Adrenal gland (tissue), 9 donors: ENCODE measurements at regions not wholly inside any gene's neighbourhood (a gene's known extent, or its start where the extent isn't known, plus 50 kb on each side); places are given as distances from the start of the nearest gene placed in this dataset.

Experiments
- DNase-seq, 7 donors: peaks; one replicate each; pipeline ENCODE4 v3.0.0-alpha.2; 2019 to 2020
- H3K27ac ChIP-seq, 5 donors: fragments of 200-600 bp; sonication (generic) in 4 of 5; 1 replicate in 3 of 5; 2 replicates in 2 of 5; pipeline versions ENCODE4 v1.5.1 to v1.8.0; 2016 to 2020; ENCODE audit warnings: mild to moderate bottlenecking in 1 of 5
- H3K27me3 ChIP-seq: fragments of 200-600 bp; 2 replicates; pipeline ENCODE4 v1.8.0; 2021
- H3K36me3 ChIP-seq, 2 donors: fragments of 200-600 bp; replicated peaks in 1 of 2; 1 replicate in 1 of 2; 2 replicates in 1 of 2; pipeline versions ENCODE4 v1.5.1 to v1.8.0; 2018 to 2022
- H3K4me1 ChIP-seq, 2 donors: fragments of 200-600 bp; replicated peaks in 1 of 2; 1 replicate in 1 of 2; 2 replicates in 1 of 2; pipeline versions ENCODE4 v1.5.1 to v1.8.0; 2018 to 2021
- H3K4me3 ChIP-seq, 4 donors: fragments of 200-600 bp; sonication (generic) in 3 of 4; one replicate each; pipeline ENCODE4 v1.5.1; 2016 to 2018
- H3K9me3 ChIP-seq, 3 donors: fragments of 200-600 bp; sonication (generic) in 1 of 3; replicated peaks in 1 of 3; 1 replicate in 2 of 3; 2 replicates in 1 of 3; pipeline versions ENCODE4 v1.5.1 to v1.8.0; 2016 to 2021
- POLR2A ChIP-seq, 2 donors: fragments of 450-650 bp; IDR thresholded peaks; one replicate each; pipeline ENCODE4 v1.6.1; 2017; ENCODE audit warnings: antibody characterized with exemption in 2 of 2, mild to moderate bottlenecking in 2 of 2, moderate library complexity in 1 of 2
- WGBS, 4 donors: extraction: QIAGEN DNeasy Blood & Tissue Kit in 2 of 4; methylation state at CpG; one replicate each; pipeline versions ENCODE4 v1.1.5 to v1.1.7; 2013 to 2017; 5-methylcytosine and 5-hydroxymethylcytosine counted together
- intact Hi-C, 2 donors: fragments of 100-400 bp; cut with DNase I; formaldehyde crosslinking; loops; one replicate each; pipeline versions ENCODE4 v1.14.1 to v1.15.0; 2022 to 2023
- TF ChIP-seq, protein P1 (sequence below), 6 experiments: fragments of 450-650 bp in 4 of 6; fragments of 200-600 bp in 2 of 6; sonication (generic) in 1 of 6; IDR thresholded peaks; 1 replicate in 5 of 6; 2 replicates in 1 of 6; pipeline versions ENCODE4 v1.5.1 to v1.8.0; 2016 to 2021; ENCODE audit warnings: antibody characterized with exemption in 6 of 6, mild to moderate bottlenecking in 2 of 6, moderate library complexity in 1 of 6
- donor health status: healthy with polysubstance abuse.
- donor health status: Bipolar disorder and iron deficiency.
- donor health status: DM: yes; HTN: yes; CAD: no.
- donor health status: DM: no; HTN: no; CAD: no.
- donor health status: DM: no; HTN: no; CAD: no.

DNA sequence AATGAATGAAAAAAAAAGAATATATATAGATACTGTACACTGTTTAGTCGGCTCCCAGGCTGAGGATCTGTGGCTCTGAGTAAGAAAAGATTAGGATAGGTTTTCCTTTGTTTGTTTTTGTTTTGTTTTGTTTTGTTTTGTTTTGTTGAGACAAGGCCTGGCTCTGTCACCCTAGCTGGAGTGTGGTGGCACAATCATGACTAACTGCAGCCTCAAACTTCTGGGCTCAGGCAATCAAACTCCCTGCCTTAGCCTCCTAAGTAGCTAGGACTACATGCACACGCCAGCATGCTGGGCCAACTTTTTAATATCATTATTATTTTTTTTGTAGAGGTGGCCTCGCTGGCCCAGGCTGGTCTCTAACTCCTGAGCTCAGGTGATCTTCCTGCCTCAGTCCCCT, 87.9 kb upstream of the PTBP2 start:
- TF ChIP-seq, protein P1, sequence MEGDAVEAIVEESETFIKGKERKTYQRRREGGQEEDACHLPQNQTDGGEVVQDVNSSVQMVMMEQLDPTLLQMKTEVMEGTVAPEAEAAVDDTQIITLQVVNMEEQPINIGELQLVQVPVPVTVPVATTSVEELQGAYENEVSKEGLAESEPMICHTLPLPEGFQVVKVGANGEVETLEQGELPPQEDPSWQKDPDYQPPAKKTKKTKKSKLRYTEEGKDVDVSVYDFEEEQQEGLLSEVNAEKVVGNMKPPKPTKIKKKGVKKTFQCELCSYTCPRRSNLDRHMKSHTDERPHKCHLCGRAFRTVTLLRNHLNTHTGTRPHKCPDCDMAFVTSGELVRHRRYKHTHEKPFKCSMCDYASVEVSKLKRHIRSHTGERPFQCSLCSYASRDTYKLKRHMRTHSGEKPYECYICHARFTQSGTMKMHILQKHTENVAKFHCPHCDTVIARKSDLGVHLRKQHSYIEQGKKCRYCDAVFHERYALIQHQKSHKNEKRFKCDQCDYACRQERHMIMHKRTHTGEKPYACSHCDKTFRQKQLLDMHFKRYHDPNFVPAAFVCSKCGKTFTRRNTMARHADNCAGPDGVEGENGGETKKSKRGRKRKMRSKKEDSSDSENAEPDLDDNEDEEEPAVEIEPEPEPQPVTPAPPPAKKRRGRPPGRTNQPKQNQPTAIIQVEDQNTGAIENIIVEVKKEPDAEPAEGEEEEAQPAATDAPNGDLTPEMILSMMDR (IDR thresholded peaks at IDR 0.05) = no peak
- no peak for TF ChIP-seq POLR2A (IDR thresholded peaks at IDR 0.05)
- no peak for DNase-seq
- Histone ChIP-seq H3K9me3 (no peaks in the 10 kb centered on the region), H3K27me3 (no peaks in the 10 kb centered on the region), H3K4me1 (no peaks in the 10 kb centered on the region), H3K27ac (no peak overlapping the region), H3K4me3 (no peak overlapping the region), H3K36me3 (no peaks in the 10 kb centered on the region)
- 75 to 88% (median 86%) methylated on average over 3 of the region's 3 CpGs for WGBS, 4 donors
- intact Hi-C loops = no loop called here

DNA sequence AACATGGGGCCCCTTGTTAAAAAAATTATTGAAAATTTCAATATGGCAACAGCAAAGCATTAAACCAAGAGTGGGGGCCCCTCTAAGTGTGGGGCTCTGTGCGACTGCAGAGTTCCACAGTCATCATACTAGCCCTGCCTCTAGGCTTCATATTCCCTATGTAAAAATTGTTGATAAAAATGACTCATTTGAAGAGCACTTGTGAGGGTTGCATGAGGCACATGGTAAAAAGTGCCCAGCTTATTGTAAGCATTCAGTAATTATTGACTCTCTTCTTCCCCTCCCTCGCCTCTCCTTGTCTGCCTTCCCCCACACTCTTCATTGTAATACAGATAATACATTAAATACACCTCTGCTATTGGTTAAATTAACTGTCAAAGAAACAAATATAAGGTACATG, 86.7 kb upstream of the PTBP2 start:
- Histone ChIP-seq H3K4me3 (no peak overlapping the region), H3K27me3 (no peaks in the 10 kb centered on the region), H3K4me1 (no peaks in the 10 kb centered on the region), H3K36me3 (no peaks in the 10 kb centered on the region), H3K27ac (no peak overlapping the region), H3K9me3 (no peaks in the 10 kb centered on the region)
- TF ChIP-seq, protein P1 (IDR thresholded peaks at IDR 0.05) = no peak
- TF ChIP-seq POLR2A (IDR thresholded peaks at IDR 0.05) = no peak
- DNase-seq = no peak
- 85 to 89% (median 88%) methylated on average over 2 of the region's 2 CpGs for WGBS, 4 donors
- intact Hi-C loops = no loop called here

DNA sequence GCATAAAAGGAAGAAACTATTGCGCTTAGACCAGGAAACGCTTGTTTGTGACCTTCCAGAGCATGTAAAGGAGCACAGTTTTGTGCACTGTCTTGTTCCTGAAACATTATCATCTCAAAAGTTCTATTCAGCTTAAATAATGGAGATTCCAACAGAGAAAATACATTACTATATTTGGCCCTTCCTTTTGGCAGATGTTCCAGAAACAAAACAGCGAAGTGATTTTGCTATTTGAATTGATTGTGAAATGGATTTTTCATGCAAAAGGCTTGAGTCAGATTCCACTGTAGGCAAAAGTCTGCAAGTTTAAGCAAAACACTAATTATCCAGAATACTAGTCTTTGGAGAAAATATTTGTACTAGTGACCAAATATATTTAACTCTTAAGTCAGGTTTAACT, 80.3 kb upstream of the PTBP2 start:
- Histone ChIP-seq H3K27ac (no peak overlapping the region), H3K27me3 (no peaks in the 10 kb centered on the region), H3K4me1 (no peaks in the 10 kb centered on the region), H3K9me3 (no peaks in the 10 kb centered on the region), H3K4me3 (no peak overlapping the region), H3K36me3 (no peaks in the 10 kb centered on the region)
- WGBS, 4 donors = 69 to 73% (median 70%) methylated on average over 3 of the region's 3 CpGs
- DNase-seq = no peak
- intact Hi-C loops = no loop called here
- TF ChIP-seq, protein P1 (IDR thresholded peaks at IDR 0.05) = no peak
- TF ChIP-seq POLR2A (IDR thresholded peaks at IDR 0.05) = no peak

DNA sequence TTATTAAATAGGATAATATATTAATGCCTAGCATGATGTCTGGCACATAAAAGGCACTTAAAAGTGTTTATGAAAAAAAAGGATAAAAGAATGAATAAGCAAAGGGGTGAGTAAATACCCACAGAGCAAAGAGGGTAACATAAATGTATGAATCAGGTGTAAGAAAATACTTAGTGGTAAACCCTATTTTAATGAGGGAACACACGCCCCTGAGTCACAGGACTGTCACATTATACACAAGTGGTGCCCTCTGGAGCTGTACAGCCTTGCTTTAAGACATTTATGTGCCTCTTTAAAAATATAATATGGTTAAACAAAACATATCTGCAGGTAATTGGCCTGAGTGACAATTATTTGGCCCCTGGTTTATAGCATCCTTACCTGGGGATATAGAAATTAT, 78.1 kb upstream of the PTBP2 start:
- intact Hi-C loops = no loop called here
- TF ChIP-seq POLR2A (IDR thresholded peaks at IDR 0.05) = no peak
- TF ChIP-seq, protein P1 (IDR thresholded peaks at IDR 0.05) = no peak
- H3K36me3 ChIP-seq = no peaks in the 10 kb centered on the region

More for the DNA sequence above, 78.1 kb upstream of the PTBP2 start:
- no peak for DNase-seq
- no peak overlapping the region for H3K4me3 ChIP-seq
- no peaks in the 10 kb centered on the region for H3K4me1 ChIP-seq
- H3K27ac ChIP-seq = no peak overlapping the region
- no peaks in the 10 kb centered on the region for H3K27me3 ChIP-seq
- no peaks in the 10 kb centered on the region for H3K9me3 ChIP-seq
- WGBS, 4 donors = 58 to 78% (median 64%) methylated on average over 1 of the region's 1 CpG
